WTC11 (cell line): ENCODE measurements at regions not wholly inside any gene's neighbourhood (a gene's known extent, or its start where the extent isn't known, plus 50 kb on each side); places are given as distances from the start of the nearest gene placed in this dataset.

Experiments used
- ATAC-seq: fragments of 200-7000 bp; cut with Tn5 transposase; 2 replicates; pipeline ENCODE4 v1.10.0; 2021; ENCODE audit warnings: mild to moderate bottlenecking, moderate library complexity
- CTCF ChIA-PET: fragments of 300-600 bp; sonication (Branson Sonifier 250); formaldehyde crosslinking; loops from one replicate; lab custom pipeline; 2021; ENCODE audit warnings: antibody characterized with exemption; lab: Charles Lee
- POLR2A ChIA-PET: fragments of 350-600 bp; sonication (Branson Sonifier 250); formaldehyde crosslinking; loops from one replicate; lab custom pipeline; 2021; ENCODE audit warnings: antibody characterized with exemption; lab: Charles Lee
- DNase-seq: peaks from one replicate; pipeline ENCODE4 v3.0.0; 2021; ENCODE audit warnings: low spot score
- H3K27ac Mint-ChIP-seq: 2 replicates; pipeline ENCODE4 v1.8.0; 2021; ENCODE audit warnings: mixed read lengths
- H3K27me3 Mint-ChIP-seq: 2 replicates; pipeline ENCODE4 v1.8.0; 2021; ENCODE audit warnings: low read depth, mild to moderate bottlenecking, moderate library complexity, mixed read lengths
- H3K36me3 Mint-ChIP-seq: 2 replicates; pipeline ENCODE4 v1.8.0; 2021; ENCODE audit warnings: mixed read lengths
- H3K4me1 Mint-ChIP-seq: 2 replicates; pipeline ENCODE4 v1.8.0; 2022; ENCODE audit warnings: mixed read lengths
- H3K4me3 Mint-ChIP-seq: 2 replicates; pipeline ENCODE4 v1.8.0; 2021; ENCODE audit warnings: mild to moderate bottlenecking, moderate library complexity, mixed read lengths
- H3K9me3 Mint-ChIP-seq: 2 replicates; pipeline ENCODE4 v1.8.0; 2021; ENCODE audit warnings: mixed read lengths
- AR ChIP-seq: fragments of 250-450 bp; sonication (Bioruptor Pico); IDR thresholded peaks from 2 replicates; pipeline ENCODE4 v1.9.0; 2021; ENCODE audit warnings: mild to moderate bottlenecking
- EMX1 ChIP-seq: fragments of 250-450 bp; sonication (Bioruptor Pico); IDR thresholded peaks from 2 replicates; pipeline ENCODE4 v1.8.0; 2021; ENCODE audit warnings: mild to moderate bottlenecking
- ETV6 ChIP-seq: sonication (generic); formaldehyde crosslinking; IDR thresholded peaks from 2 replicates; pipeline ENCODE4 v1.8.1; 2022; ENCODE audit warnings: mild to moderate bottlenecking, missing genetic modification reagents
- FOXJ3 ChIP-seq: sonication (generic); formaldehyde crosslinking; IDR thresholded peaks from 2 replicates; pipeline ENCODE4 v1.9.0; 2021; ENCODE audit warnings: missing genetic modification reagents, mild to moderate bottlenecking, borderline replicate concordance
- JUN ChIP-seq: sonication (generic); formaldehyde crosslinking; IDR thresholded peaks from 2 replicates; pipeline ENCODE4 v1.8.0; 2023; ENCODE audit warnings: mild to moderate bottlenecking, missing genetic modification reagents
- MYBL2 ChIP-seq: sonication (generic); formaldehyde crosslinking; IDR thresholded peaks from 2 replicates; pipeline ENCODE4 v1.8.1; 2023; ENCODE audit warnings: mild to moderate bottlenecking, moderate library complexity, missing genetic modification reagents
- NR1H2 ChIP-seq: sonication (generic); formaldehyde crosslinking; IDR thresholded peaks from 2 replicates; pipeline ENCODE4 v1.9.0; 2021; ENCODE audit warnings: mild to moderate bottlenecking, moderate library complexity, missing genetic modification reagents
- NR2C2 ChIP-seq: sonication (generic); formaldehyde crosslinking; IDR thresholded peaks from 2 replicates; pipeline ENCODE4 v1.8.0; 2022; ENCODE audit warnings: mild to moderate bottlenecking, missing genetic modification reagents
- NR3C1 ChIP-seq: sonication (generic); formaldehyde crosslinking; conservative IDR thresholded peaks from 2 replicates; pipeline ENCODE4 v1.8.1; 2023; ENCODE audit warnings: low read depth, mild to moderate bottlenecking, missing genetic modification reagents
- SMAD3 ChIP-seq: sonication (generic); formaldehyde crosslinking; IDR thresholded peaks from 2 replicates; pipeline ENCODE4 v1.8.0; 2022; ENCODE audit warnings: missing genetic modification reagents, mild to moderate bottlenecking, borderline replicate concordance
- SOX15 ChIP-seq: fragments of 250-450 bp; sonication (Bioruptor Pico); IDR thresholded peaks from 2 replicates; pipeline ENCODE4 v1.9.0; 2021; ENCODE audit warnings: mild to moderate bottlenecking
- ZNF263 ChIP-seq: sonication (generic); formaldehyde crosslinking; IDR thresholded peaks from 2 replicates; pipeline ENCODE4 v1.8.1; 2022; ENCODE audit warnings: low read depth, mild to moderate bottlenecking, moderate library complexity, missing genetic modification reagents
- TF ChIP-seq, protein P1 (sequence below): fragments of 250-450 bp; sonication (Bioruptor Pico); conservative IDR thresholded peaks from 2 replicates; pipeline ENCODE4 v1.9.0; 2021; ENCODE audit warnings: mild to moderate bottlenecking
- TF ChIP-seq, protein P2 (sequence below): sonication (generic); formaldehyde crosslinking; IDR thresholded peaks from 2 replicates; pipeline ENCODE4 v1.8.0; 2023; ENCODE audit warnings: mild to moderate bottlenecking, missing genetic modification reagents

- TF ChIP-seq NR2C2 (CRISPR knock-in tag): no peak
- TF ChIP-seq, all 79 proteins: peak for 0
Measured at GRCh38 chr2:146681991-146682390, 1162.8 kb upstream of the ACVR2A start (continued).

DNA sequence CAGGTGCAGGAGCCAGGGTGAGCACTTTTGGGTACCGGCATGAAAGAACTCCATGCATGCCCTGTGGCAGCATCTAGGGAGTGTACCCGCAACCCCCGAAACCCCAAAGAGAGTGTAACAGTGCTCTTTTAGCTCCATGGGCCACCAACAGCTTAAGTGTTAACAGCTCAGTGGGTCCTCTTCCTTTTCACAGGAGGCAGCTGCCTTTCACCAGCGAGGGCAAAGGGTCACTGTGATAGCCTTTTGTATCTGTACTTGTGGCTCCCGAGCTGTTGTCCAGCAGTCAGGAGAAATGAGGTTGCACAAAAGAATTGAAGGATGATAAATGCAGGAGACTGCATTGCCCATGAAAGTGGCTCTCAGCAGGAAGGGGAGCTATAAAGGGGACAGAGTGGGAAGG lies 1166.3 kb upstream of the ACVR2A start:
- no peak overlapping the region for H3K27ac Mint-ChIP-seq
- H3K36me3 Mint-ChIP-seq: peaks cover 9% of the 10 kb centered on the region
- TF ChIP-seq ETV6 (CRISPR knock-in tag): peak; percentile 31; the same call in 1 of the 2 replicates
- no peak for TF ChIP-seq EMX1

DNA sequence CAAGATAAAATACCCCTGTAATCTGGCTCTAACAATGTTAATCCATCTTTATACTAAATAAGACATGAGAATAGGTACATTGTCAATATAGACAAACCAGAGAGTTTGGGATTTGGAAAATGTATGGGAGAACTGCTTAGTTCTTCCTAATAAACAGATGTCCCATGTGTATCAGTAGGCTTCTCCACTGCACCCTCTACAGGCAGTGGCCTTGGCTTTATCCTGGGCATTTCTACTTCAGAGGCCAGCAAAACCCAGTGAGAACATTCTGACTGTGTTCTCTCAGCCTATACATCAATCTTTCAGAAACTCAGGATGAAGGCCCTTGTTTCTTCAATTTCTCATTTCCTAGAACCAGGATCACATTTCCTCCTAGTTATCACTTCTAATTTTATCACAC lies 1167.5 kb upstream of the ACVR2A start:
- H3K36me3 Mint-ChIP-seq: no peaks in the 10 kb centered on the region
- peak; percentile 75 for ATAC-seq
- POLR2A ChIA-PET: no interaction called here
- TF ChIP-seq NR3C1 (no peak), MYBL2 (no peak)
- CTCF ChIA-PET: no interaction called here
- no peak overlapping the region for H3K4me3 Mint-ChIP-seq
- H3K9me3 Mint-ChIP-seq: no peaks in the 10 kb centered on the region
- DNase-seq: peak; percentile 20
- H3K27ac Mint-ChIP-seq: no peak overlapping the region
- H3K4me1 Mint-ChIP-seq: peaks cover 36% of the 10 kb centered on the region
- H3K27me3 Mint-ChIP-seq: no peaks in the 10 kb centered on the region

More for the DNA sequence above, 1166.3 kb upstream of the ACVR2A start:
- H3K4me3 Mint-ChIP-seq: no peak overlapping the region
- ChIA-PET CTCF (no interaction called here), POLR2A (no interaction called here)
- DNase-seq (no peak), ATAC-seq (peak; percentile 67)
- no peaks in the 10 kb centered on the region for H3K27me3 Mint-ChIP-seq
- H3K9me3 Mint-ChIP-seq: peaks cover 12% of the 10 kb centered on the region
- peaks cover 24% of the 10 kb centered on the region for H3K4me1 Mint-ChIP-seq

DNA sequence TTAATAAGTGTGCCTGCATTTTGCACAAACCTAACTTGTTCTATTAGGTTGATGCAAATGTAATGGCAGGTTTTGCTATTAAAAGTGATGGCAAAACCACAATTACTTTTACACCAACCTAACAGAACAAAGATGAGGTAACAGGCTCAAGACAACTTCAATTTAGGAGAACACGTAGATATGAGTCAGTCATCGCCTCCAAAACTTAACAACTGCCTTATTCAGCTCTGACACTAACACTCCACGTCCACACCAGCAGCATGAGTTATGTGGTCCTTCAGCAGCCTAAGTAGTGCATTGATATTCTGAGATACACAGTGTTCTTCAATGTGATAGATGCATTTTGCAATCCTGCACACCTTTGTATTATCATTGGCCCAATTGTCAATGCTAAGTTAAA lies 1175.1 kb upstream of the ACVR2A start:
- Mint-ChIP-seq H3K4me3 (no peak overlapping the region), H3K27ac (no peak overlapping the region), H3K27me3 (no peaks in the 10 kb centered on the region), H3K9me3 (no peaks in the 10 kb centered on the region)
- POLR2A ChIA-PET: no interaction called here
- no peak for ATAC-seq
- CTCF ChIA-PET: no interaction called here
- TF ChIP-seq NR1H2 (CRISPR knock-in tag): no peak
- no peak for TF ChIP-seq NR2C2 (CRISPR knock-in tag)
- no peak for TF ChIP-seq SOX15
- no peak for TF ChIP-seq ZNF263 (CRISPR knock-in tag)
- no peak for TF ChIP-seq FOXJ3 (CRISPR knock-in tag)
- TF ChIP-seq AR (CRISPR knock-in tag): no peak
- TF ChIP-seq, protein P1, sequence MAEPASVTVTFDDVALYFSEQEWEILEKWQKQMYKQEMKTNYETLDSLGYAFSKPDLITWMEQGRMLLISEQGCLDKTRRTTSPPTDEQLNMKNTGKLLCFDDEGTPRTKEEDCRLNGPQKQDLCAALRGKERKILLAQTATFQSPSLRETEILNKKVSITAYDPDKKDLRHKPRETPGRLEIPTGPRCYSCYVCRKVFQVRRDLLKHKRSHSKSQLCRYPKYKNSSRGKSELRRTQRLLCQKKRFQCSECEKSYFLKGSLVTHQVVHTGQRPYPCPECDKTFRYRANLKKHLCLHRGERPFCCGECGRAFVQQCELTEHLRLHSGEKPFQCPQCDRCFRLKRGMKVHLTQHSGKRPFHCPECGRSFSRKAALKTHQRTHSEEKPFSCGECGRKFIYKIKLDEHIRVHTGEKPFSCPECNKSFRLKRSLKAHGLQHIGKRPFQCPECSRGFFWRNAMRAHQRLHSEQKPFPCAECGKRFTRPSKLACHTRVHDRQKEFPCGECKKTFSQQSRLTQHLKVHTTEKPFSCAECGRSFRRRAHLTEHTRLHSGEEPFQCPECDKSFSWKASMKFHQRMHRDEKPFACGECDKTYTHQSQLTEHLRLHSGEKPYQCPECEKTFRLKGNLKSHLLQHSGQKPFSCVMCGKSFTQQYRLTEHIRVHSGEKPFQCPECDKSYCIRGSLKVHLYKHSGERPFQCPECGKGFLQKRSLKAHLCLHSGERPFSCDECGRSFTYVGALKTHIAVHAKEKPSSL (CRISPR knock-in tag): no peak
- TF ChIP-seq SMAD3 (CRISPR knock-in tag): no peak
- TF ChIP-seq, protein P2, sequence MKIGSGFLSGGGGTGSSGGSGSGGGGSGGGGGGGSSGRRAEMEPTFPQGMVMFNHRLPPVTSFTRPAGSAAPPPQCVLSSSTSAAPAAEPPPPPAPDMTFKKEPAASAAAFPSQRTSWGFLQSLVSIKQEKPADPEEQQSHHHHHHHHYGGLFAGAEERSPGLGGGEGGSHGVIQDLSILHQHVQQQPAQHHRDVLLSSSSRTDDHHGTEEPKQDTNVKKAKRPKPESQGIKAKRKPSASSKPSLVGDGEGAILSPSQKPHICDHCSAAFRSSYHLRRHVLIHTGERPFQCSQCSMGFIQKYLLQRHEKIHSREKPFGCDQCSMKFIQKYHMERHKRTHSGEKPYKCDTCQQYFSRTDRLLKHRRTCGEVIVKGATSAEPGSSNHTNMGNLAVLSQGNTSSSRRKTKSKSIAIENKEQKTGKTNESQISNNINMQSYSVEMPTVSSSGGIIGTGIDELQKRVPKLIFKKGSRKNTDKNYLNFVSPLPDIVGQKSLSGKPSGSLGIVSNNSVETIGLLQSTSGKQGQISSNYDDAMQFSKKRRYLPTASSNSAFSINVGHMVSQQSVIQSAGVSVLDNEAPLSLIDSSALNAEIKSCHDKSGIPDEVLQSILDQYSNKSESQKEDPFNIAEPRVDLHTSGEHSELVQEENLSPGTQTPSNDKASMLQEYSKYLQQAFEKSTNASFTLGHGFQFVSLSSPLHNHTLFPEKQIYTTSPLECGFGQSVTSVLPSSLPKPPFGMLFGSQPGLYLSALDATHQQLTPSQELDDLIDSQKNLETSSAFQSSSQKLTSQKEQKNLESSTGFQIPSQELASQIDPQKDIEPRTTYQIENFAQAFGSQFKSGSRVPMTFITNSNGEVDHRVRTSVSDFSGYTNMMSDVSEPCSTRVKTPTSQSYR: no peak
- no peak for TF ChIP-seq JUN (CRISPR knock-in tag)
- TF ChIP-seq, all 79 proteins: peak for 0
- DNase-seq: no peak
- Mint-ChIP-seq H3K36me3 (no peaks in the 10 kb centered on the region; the same call in 1 of the 2 replicates), H3K4me1 (peaks cover 34% of the 10 kb centered on the region)
